Liver (tissue), 8 donors: ENCODE measurements at regions not wholly inside any gene's neighbourhood (a gene's known extent, or its start where the extent isn't known, plus 50 kb on each side); places are given as distances from the start of the nearest gene placed in this dataset.

ENCODE experiments used
- DNase-seq: peaks from one replicate; pipeline ENCODE4 v3.0.0-alpha.2; 2017; ENCODE audit warnings: low spot score
- H3K27ac ChIP-seq, 2 donors: one replicate each; pipeline ENCODE4 v1.7.0; 2013; ENCODE audit warnings: inconsistent platforms in 2 of 2, low read length in 2 of 2, control low read depth in 1 of 2, low read depth in 1 of 2, mild to moderate bottlenecking in 1 of 2
- H3K27me3 ChIP-seq, 4 donors: one replicate each; pipeline versions ENCODE4 v1.6.1 to v1.7.0; 2013; ENCODE audit warnings: low read length in 3 of 4, inconsistent platforms in 1 of 4, mild to moderate bottlenecking in 1 of 4, moderate library complexity in 1 of 4; ENCODE audit not compliant: control insufficient read depth in 4 of 4, insufficient read depth in 4 of 4
- H3K36me3 ChIP-seq, 4 donors: one replicate each; pipeline versions ENCODE4 v1.6.1 to v1.7.0; 2013; ENCODE audit warnings: low read length in 3 of 4, mild to moderate bottlenecking in 3 of 4, low read depth in 1 of 4, moderate library complexity in 1 of 4; ENCODE audit not compliant: control insufficient read depth in 4 of 4, insufficient read depth in 3 of 4
- H3K4me1 ChIP-seq, 4 donors: one replicate each; pipeline versions ENCODE4 v1.6.1 to v1.7.0; 2013; ENCODE audit warnings: low read length in 3 of 4, mild to moderate bottlenecking in 3 of 4, moderate library complexity in 1 of 4; ENCODE audit not compliant: control insufficient read depth in 4 of 4, insufficient read depth in 4 of 4
- H3K4me3 ChIP-seq, 3 donors: one replicate each; pipeline versions ENCODE4 v1.6.1 to v1.7.0; 2013; ENCODE audit warnings: low read length in 3 of 3, control low read depth in 1 of 3, low read depth in 1 of 3, mild to moderate bottlenecking in 1 of 3
- H3K9ac ChIP-seq, 2 donors: one replicate each; pipeline ENCODE4 v1.7.0; 2013; ENCODE audit warnings: low read length in 2 of 2, mild to moderate bottlenecking in 2 of 2, moderate library complexity in 2 of 2, control low read depth in 1 of 2, low read depth in 1 of 2
- H3K9me3 ChIP-seq, 4 donors: one replicate each; pipeline versions ENCODE4 v1.6.1 to v1.7.0; 2013; ENCODE audit warnings: low read length in 3 of 4; ENCODE audit not compliant: control insufficient read depth in 4 of 4
- ATF3 ChIP-seq: IDR thresholded peaks from 2 replicates; pipeline ENCODE4 v1.6.1; 2016; ENCODE audit warnings: antibody characterized with exemption
- CTCF ChIP-seq: fragments of 150-350 bp; IDR thresholded peaks from 2 replicates; pipeline ENCODE4 v1.5.1; 2017; ENCODE audit warnings: improper control_type of control experiment, low read depth, low read length; ENCODE audit not compliant: missing input control
- EGR1 ChIP-seq, 2 donors: IDR thresholded peaks; 2 replicates each; pipeline ENCODE4 v1.6.1; 2016 to 2018; ENCODE audit warnings: antibody characterized with exemption in 2 of 2, low read depth in 2 of 2
- FOXA1 ChIP-seq: IDR thresholded peaks from 2 replicates; pipeline ENCODE4 v1.6.1; 2016; ENCODE audit warnings: antibody characterized with exemption
- FOXA2 ChIP-seq: IDR thresholded peaks from 2 replicates; pipeline ENCODE4 v1.6.1; 2016; ENCODE audit warnings: antibody characterized with exemption
- GABPA ChIP-seq, 2 donors: IDR thresholded peaks in 1 of 2; conservative IDR thresholded peaks in 1 of 2; 2 replicates each; pipeline ENCODE4 v1.6.1; 2016; ENCODE audit warnings: antibody characterized with exemption in 2 of 2, mild to moderate bottlenecking in 1 of 2, moderate library complexity in 1 of 2
- HNF4A ChIP-seq, 2 donors: conservative IDR thresholded peaks; 2 replicates each; pipeline ENCODE4 v1.6.1; 2016; ENCODE audit warnings: antibody characterized with exemption in 2 of 2, mild to moderate bottlenecking in 2 of 2
- MAX ChIP-seq: IDR thresholded peaks from 2 replicates; pipeline ENCODE4 v1.6.1; 2016; ENCODE audit warnings: antibody characterized with exemption
- NR2F2 ChIP-seq: IDR thresholded peaks from 2 replicates; pipeline ENCODE4 v1.6.1; 2016; ENCODE audit warnings: antibody characterized with exemption
- RAD21 ChIP-seq, 2 donors: IDR thresholded peaks; 2 replicates each; pipeline ENCODE4 v1.6.1; 2016; ENCODE audit warnings: antibody characterized with exemption in 2 of 2, mild to moderate bottlenecking in 2 of 2
- REST ChIP-seq: IDR thresholded peaks from 2 replicates; pipeline ENCODE4 v1.6.1; 2016; ENCODE audit warnings: antibody characterized with exemption, mild to moderate bottlenecking
- RXRA ChIP-seq, 2 donors: IDR thresholded peaks; 2 replicates each; pipeline ENCODE4 v1.6.1; 2017 to 2018; ENCODE audit warnings: antibody characterized with exemption in 2 of 2, mild to moderate bottlenecking in 1 of 2
- SP1 ChIP-seq: IDR thresholded peaks from 2 replicates; pipeline ENCODE4 v1.6.1; 2018; ENCODE audit warnings: antibody characterized with exemption, mild to moderate bottlenecking
- YY1 ChIP-seq: IDR thresholded peaks from 2 replicates; pipeline ENCODE4 v1.6.1; 2016; ENCODE audit warnings: antibody characterized with exemption, mild to moderate bottlenecking
- ZBTB33 ChIP-seq: IDR thresholded peaks from 2 replicates; pipeline ENCODE4 v1.6.1; 2016; ENCODE audit warnings: antibody characterized with exemption
- WGBS: extraction: QIAGEN DNeasy Blood & Tissue Kit; methylation state at CpG from one replicate; pipeline ENCODE4 v1.1.7; 2013; 5-methylcytosine and 5-hydroxymethylcytosine counted together
- donor health status: healthy.
- donor health status: healthy.
- donor health status: healthy.
- donor health status: healthy.
- donor health status: healthy.

GRCh38 chr2:204487447-204488229 lies 57.6 kb upstream of the PARD3B start:
- H3K36me3 ChIP-seq, result no peaks in the 10 kb centered on the region

More at GRCh38 chr2:204487447-204488229, 57.6 kb upstream of the PARD3B start:
- Histone ChIP-seq H3K9me3 (no peaks in the 10 kb centered on the region), H3K27ac (no peak overlapping the region), H3K9ac (no peak overlapping the region), H3K4me3 (no peak overlapping the region), H3K27me3 (no peaks in the 10 kb centered on the region), H3K4me1 (peaks cover 0 to 9% (median 2%) of the 10 kb centered on the region in 4 donors)
- DNase-seq, result no peak
- TF ChIP-seq EGR1 (IDR thresholded peaks at IDR 0.05; ENCODE audit: low read depth in 2 of 2), result no peak
- TF ChIP-seq MAX, result no peak
- no peak for TF ChIP-seq YY1
- no peak for TF ChIP-seq GABPA (IDR thresholded peaks at IDR 0.05 in 1 of 2, conservative IDR thresholded peaks at IDR 0.05 in 1 of 2)
- no peak for TF ChIP-seq HNF4A (conservative IDR thresholded peaks at IDR 0.05)
- TF ChIP-seq ATF3, result no peak
- no peak for TF ChIP-seq RAD21 (IDR thresholded peaks at IDR 0.05)
- TF ChIP-seq FOXA2, result no peak
- TF ChIP-seq SP1, result no peak
- TF ChIP-seq CTCF, result no peak
- no peak for TF ChIP-seq ZBTB33
- TF ChIP-seq RXRA (IDR thresholded peaks at IDR 0.05), result no peak
- no peak for TF ChIP-seq NR2F2
- TF ChIP-seq REST, result no peak
- TF ChIP-seq FOXA1, result no peak
- 71% methylated on average over 6 of the region's 6 CpGs for WGBS
